A549 (cell line): ENCODE measurements at regions not wholly inside any gene's neighbourhood (a gene's known extent, or its start where the extent isn't known, plus 50 kb on each side); places are given as distances from the start of the nearest gene placed in this dataset.

Source experiments
- BHLHE40 ChIP-seq: IDR thresholded peaks from 2 replicates; pipeline ENCODE4 v1.6.1; 2012; ENCODE audit warnings: low read depth, low read length, inconsistent platforms
- MAFK ChIP-seq: fragments of 450-650 bp; IDR thresholded peaks from 2 replicates; pipeline ENCODE4 v1.6.1; 2014; ENCODE audit not compliant: partially characterized antibody
- PBX3 ChIP-seq: IDR thresholded peaks from 2 replicates; pipeline ENCODE4 v1.6.1; 2012
- POLR2A ChIP-seq: IDR thresholded peaks from 2 replicates; pipeline ENCODE4 v1.6.1; 2012; ENCODE audit warnings: mild to moderate bottlenecking, low read length
- RAD21 ChIP-seq, 2 experiments: fragments of >200 bp in 1 of 2; sonication (Bioruptor Twin) in 1 of 2; formaldehyde crosslinking in 1 of 2; IDR thresholded peaks in 1 of 2; conservative IDR thresholded peaks in 1 of 2; 2 replicates in 1 of 2; 3 replicates in 1 of 2; pipeline ENCODE4 v1.6.1; 2012 to 2018; ENCODE audit warnings: inconsistent platforms in 1 of 2
- TF ChIP-seq, protein P1 (sequence below): fragments of >200 bp; sonication (Bioruptor Twin); formaldehyde crosslinking; IDR thresholded peaks from 3 replicates; pipeline ENCODE4 v1.5.1; 2016

- no peak for TF ChIP-seq POLR2A
- no peak for TF ChIP-seq MAFK
- TF ChIP-seq BHLHE40: no peak
- TF ChIP-seq, protein P1, sequence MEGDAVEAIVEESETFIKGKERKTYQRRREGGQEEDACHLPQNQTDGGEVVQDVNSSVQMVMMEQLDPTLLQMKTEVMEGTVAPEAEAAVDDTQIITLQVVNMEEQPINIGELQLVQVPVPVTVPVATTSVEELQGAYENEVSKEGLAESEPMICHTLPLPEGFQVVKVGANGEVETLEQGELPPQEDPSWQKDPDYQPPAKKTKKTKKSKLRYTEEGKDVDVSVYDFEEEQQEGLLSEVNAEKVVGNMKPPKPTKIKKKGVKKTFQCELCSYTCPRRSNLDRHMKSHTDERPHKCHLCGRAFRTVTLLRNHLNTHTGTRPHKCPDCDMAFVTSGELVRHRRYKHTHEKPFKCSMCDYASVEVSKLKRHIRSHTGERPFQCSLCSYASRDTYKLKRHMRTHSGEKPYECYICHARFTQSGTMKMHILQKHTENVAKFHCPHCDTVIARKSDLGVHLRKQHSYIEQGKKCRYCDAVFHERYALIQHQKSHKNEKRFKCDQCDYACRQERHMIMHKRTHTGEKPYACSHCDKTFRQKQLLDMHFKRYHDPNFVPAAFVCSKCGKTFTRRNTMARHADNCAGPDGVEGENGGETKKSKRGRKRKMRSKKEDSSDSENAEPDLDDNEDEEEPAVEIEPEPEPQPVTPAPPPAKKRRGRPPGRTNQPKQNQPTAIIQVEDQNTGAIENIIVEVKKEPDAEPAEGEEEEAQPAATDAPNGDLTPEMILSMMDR: no peak
- no peak for TF ChIP-seq PBX3
- TF ChIP-seq RAD21 (conservative IDR thresholded peaks at IDR 0.05 in 1 of 2, IDR thresholded peaks at IDR 0.05 in 1 of 2): no peak
These were observed 100.4 kb upstream of the IRF2BP2 start for GRCh38 chr1:234710381-234710780.
